ENCODE measurements at regions not wholly inside any gene's neighbourhood (a gene's known extent, or its start where the extent isn't known, plus 50 kb on each side); places are given as distances from the start of the nearest gene placed in this dataset.
"Not testable (repeated sequence)": the region's sequence is repeated elsewhere in the genome, so short reads cannot be mapped to it uniquely, and the experiment has no call there.

GRCh38 chr7:79529881-79530235 lies 76.4 kb upstream of the MAGI2 start:
- DNase-seq, result no peak

GRCh38 chr7:79529214-79529880 lies 75.9 kb upstream of the MAGI2 start:
- DNase-seq, result no peak

DNA sequence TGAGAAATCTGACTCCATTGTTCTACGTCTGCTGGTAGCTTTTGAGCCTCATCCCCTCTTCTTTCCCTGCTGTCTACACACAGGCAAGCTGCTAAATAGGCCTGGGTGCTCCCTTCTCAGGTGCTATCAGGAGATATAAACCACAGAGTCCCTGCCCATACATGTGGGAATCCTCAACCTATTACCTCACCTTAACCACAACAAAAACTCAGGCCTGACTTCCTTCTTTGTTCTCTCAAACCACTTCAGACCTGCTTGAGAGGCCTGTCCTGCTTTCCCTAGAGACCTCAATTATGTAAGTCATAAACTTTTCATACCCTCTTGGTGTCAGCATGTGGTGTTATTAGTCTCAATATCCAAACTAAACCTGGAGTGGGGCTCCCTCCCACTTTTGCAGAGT lies 75.0 kb upstream of the MAGI2 start:
- DNase-seq, result no peak

- DNase-seq, result no peak
These were observed 70.6 kb upstream of the MAGI2 start for GRCh38 chr7:79524048-79524447.

DNA sequence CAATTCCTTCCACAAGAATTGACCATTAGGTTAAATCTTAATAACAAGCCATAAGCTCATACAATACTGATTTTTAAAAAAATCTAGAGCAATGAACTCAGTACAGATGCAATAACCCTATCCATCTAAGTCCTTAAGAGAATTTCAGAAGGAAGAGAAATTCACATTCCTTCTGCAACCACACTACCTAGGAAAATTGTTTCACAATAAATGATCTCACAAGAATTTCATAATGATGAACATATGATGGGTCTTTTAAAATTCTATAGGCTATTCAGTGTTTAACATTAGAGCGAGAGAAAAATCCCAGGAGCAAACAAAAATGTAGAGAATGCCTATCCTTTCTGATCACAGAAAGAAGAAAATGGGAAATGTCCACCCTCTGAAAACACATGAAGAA lies 70.0 kb upstream of the MAGI2 start:
- DNase-seq, result no peak

GRCh38 chr7:79520543-79520942 lies 67.1 kb upstream of the MAGI2 start:
- DNase-seq, result no peak

DNA sequence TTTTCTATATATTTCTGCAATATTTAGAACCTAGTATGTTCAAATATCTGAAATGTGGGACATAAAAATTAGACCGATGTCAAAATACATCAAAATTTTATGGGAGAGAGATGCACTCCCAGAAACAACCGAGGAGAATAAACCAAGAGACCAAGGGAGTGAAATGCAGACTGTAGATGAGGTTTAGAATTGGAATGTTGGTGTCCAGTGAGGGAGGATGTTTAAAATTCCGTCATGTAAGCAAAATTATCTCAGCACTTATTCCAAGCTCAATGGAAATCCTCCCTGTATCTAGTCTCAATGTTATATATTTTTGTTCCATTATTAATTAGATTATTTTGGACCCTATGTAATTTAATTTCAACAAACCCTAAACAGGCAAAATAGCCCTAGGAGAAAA lies 61.9 kb upstream of the MAGI2 start:
- no peak for DNase-seq

DNA sequence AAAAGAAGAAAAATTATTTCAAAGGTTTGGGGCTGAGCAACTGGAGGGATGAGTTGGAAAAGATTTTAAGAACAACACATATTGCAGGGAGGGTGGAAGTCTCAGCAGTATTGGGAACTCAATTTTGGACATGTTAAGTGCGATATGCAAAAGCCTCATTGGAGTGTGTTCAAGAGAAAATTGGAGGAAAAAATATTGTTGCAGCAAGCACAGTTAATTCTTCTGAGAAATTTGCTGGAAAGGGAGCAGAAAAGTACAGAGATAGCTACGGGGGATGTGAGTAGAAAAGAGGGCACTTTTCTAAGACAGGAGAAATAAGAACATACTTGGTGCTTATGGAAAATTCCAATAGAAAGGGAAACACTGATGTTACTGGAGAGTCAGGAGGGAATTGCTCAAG lies 59.8 kb upstream of the MAGI2 start:
- no peak for DNase-seq

- no peak for DNase-seq
These were observed 58.8 kb upstream of the MAGI2 start for GRCh38 chr7:79512261-79512660.

DNA sequence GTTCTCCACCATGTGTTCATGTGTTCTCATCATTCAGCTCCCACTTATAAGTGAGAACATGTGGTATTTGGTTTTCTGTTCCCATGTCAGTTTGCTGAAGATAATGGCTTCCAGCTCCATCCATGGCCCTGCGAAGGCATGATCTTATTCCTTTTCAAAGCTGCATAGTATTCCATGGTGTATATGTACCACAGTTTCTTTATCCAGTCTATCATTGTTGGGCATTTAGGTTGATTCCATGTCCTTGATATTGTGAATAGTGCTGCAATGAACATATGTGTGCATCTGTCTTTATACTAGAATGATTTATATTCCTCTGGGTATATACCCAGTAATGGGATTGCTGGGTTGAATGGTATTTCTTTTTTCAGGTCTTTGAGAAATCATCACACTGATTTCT lies 57.6 kb upstream of the MAGI2 start:
- not testable (repeated sequence) for DNase-seq

DNA sequence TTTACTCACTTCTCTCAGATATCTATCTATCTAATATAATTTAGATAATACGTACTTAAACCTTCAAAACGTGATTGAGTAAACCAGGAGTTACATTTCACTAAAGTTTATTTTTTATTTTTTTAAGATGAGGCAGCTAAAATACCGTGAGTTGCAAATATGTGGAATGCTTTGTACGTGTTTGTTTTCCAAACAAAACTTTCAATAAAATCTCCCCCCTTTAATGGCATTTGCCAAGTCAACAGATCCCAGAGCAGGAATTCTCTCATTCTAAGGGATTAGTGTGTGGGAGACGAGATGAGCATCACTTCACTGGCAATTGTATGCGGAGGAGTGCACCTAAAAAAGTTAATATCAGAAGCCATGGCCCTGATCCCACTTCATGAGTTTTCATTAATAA lies 53.7 kb upstream of the MAGI2 start:
- DNase-seq, result no peak

DNA sequence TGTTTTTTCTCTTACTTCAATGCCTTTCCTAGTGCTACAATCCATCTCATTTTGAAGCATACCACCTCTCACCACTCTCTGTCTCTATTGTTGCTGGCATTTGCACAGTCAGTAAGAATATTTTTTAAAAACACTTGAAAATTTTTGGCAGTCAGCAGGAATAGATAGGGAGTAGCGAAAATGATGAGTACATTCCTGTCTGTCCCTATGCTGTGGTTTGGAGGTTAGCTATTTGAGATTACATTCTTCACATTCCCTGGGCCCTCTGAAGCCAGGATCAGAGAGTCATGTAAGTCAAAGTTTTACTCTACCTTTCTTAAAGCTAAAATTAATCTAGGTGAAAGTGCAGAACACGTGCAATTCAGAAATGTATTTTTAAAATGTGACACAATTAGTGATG lies 53.0 kb upstream of the MAGI2 start:
- DNase-seq, result no peak

GRCh38 chr7:79504607-79505389 lies 51.3 kb upstream of the MAGI2 start:
- no peak for DNase-seq
